OCI-LY3 (cell line): ENCODE measurements at regions not wholly inside any gene's neighbourhood (a gene's known extent, or its start where the extent isn't known, plus 50 kb on each side); places are given as distances from the start of the nearest gene placed in this dataset.

ENCODE experiments used
- H2AFZ ChIP-seq: fragments of 200-600, 300-600 bp; shearing (Covaris generic); 2 replicates; pipeline ENCODE4 v1.6.0; 2014; ENCODE audit warnings: antibody characterized with exemption, low read depth, low read length
- H3K27ac ChIP-seq: fragments of 200-600, 300-600 bp; sonication (generic); 2 replicates; pipeline ENCODE4 v1.5.1; 2014; ENCODE audit warnings: mild to moderate bottlenecking, low read length, moderate library complexity, mixed read lengths
- H3K27me3 ChIP-seq: fragments of 200-600, 300-600 bp; sonication (generic); 2 replicates; pipeline ENCODE4 v1.6.1; 2014; ENCODE audit warnings: low read depth, low read length, mixed read lengths
- H3K36me3 ChIP-seq: fragments of 200-600, 300-600 bp; sonication (generic); replicated peaks from 2 replicates; pipeline ENCODE3; 2014; ENCODE audit warnings: low read depth, low read length, mixed read lengths
- H3K4me1 ChIP-seq: fragments of 300-600, 200-600 bp; sonication (generic); 2 replicates; pipeline ENCODE4 v1.6.1; 2014; ENCODE audit warnings: low read length, mixed read lengths
- H3K4me2 ChIP-seq: fragments of 200-600, 300-600 bp; sonication (generic); 2 replicates; pipeline ENCODE4 v1.6.1; 2014; ENCODE audit warnings: low read length, mixed read lengths
- H3K4me3 ChIP-seq: fragments of 300-600, 200-600 bp; sonication (generic); 2 replicates; pipeline ENCODE4 v1.5.1; 2014; ENCODE audit warnings: antibody characterized with exemption, mild to moderate bottlenecking, low read length, moderate library complexity
- H3K79me2 ChIP-seq: fragments of 300-600, 200-600 bp; shearing (Covaris generic); 2 replicates; pipeline ENCODE4 v1.6.1; 2014; ENCODE audit warnings: mild to moderate bottlenecking, low read length, mixed read lengths
- H3K9ac ChIP-seq: fragments of 300-600, 200-600 bp; shearing (Covaris generic); 2 replicates; pipeline ENCODE4 v1.6.0; 2014; ENCODE audit warnings: mild to moderate bottlenecking, low read length, moderate library complexity
- H3K9me3 ChIP-seq: fragments of 200-600, 300-600 bp; shearing (Covaris generic); 2 replicates; pipeline ENCODE4 v1.6.1; 2014; ENCODE audit warnings: low read length, mixed read lengths; ENCODE audit not compliant: insufficient read depth
- H4K20me1 ChIP-seq: fragments of 200-600, 300-600 bp; sonication (generic); 2 replicates; pipeline ENCODE4 v1.6.1; 2016; ENCODE audit warnings: low read length, mixed read lengths; ENCODE audit not compliant: insufficient read depth
- EZH2phosphoT487 ChIP-seq: fragments of 200-600 bp; shearing (Covaris generic); IDR thresholded peaks from 2 replicates; pipeline ENCODE4 v1.6.1; 2018; ENCODE audit warnings: antibody characterized with exemption, mixed run types, low read depth
- TF ChIP-seq, protein P1 (sequence below): fragments of 200-600, 300-600 bp; sonication (generic); IDR thresholded peaks from 2 replicates; pipeline ENCODE4 v1.5.1; 2014; ENCODE audit warnings: antibody characterized with exemption, low read length, low read depth

DNA sequence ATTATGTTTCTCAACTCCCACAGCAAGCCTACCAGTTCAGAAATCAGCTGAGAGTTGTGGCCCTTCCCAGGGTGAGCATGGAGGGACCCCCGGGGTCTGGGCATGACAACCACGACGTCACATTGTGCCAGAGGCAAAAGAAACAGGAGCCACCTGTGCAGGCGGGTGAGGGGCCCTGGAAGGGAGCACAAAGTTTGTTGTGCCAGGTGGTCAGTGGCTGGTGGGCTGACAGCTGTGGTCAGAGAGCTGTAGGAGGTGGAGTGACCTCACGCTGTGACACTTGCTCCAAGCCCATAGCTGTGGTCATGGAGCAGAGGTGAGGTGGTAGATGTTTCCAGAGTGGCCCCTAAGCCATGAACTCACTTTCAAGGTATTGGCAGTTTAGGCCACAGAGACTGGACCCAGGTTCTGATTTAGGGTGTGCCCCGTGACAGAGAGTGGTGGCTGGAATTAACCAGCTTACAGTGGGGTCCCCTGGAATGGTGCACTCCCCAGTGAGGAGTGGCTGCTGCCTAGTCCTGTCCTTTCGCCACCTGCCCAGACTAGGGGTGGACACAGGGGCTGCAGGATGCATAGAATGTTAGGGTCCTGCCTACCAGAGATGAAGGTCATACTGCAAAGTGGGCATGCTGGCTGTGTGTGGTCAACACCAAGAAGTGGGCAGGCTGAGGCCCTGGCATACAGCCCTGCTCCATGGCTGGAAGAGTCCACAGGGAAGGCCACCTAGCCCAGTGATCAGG lies 136.4 kb downstream of the GLI2 start:
- Histone ChIP-seq H2AFZ (no peak overlapping the region), H3K36me3 (no peaks in the 10 kb centered on the region), H3K27ac (no peak overlapping the region), H3K27me3 (peaks cover 35% of the 10 kb centered on the region), H3K79me2 (no peaks in the 10 kb centered on the region), H3K4me3 (no peak overlapping the region), H3K4me1 (no peaks in the 10 kb centered on the region), H4K20me1 (no peaks in the 10 kb centered on the region), H3K9me3 (no peaks in the 10 kb centered on the region), H3K9ac (no peak overlapping the region), H3K4me2 (no peak overlapping the region)
- no peak for TF ChIP-seq EZH2phosphoT487
- TF ChIP-seq, protein P1, sequence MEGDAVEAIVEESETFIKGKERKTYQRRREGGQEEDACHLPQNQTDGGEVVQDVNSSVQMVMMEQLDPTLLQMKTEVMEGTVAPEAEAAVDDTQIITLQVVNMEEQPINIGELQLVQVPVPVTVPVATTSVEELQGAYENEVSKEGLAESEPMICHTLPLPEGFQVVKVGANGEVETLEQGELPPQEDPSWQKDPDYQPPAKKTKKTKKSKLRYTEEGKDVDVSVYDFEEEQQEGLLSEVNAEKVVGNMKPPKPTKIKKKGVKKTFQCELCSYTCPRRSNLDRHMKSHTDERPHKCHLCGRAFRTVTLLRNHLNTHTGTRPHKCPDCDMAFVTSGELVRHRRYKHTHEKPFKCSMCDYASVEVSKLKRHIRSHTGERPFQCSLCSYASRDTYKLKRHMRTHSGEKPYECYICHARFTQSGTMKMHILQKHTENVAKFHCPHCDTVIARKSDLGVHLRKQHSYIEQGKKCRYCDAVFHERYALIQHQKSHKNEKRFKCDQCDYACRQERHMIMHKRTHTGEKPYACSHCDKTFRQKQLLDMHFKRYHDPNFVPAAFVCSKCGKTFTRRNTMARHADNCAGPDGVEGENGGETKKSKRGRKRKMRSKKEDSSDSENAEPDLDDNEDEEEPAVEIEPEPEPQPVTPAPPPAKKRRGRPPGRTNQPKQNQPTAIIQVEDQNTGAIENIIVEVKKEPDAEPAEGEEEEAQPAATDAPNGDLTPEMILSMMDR, result no peak

GRCh38 chr2:120873958-120874887 lies 138.6 kb downstream of the GLI2 start:
- Histone ChIP-seq H3K4me2 (no peak overlapping the region), H3K4me3 (no peak overlapping the region), H3K9ac (no peak overlapping the region), H3K4me1 (no peaks in the 10 kb centered on the region), H3K9me3 (no peaks in the 10 kb centered on the region), H3K27ac (no peak overlapping the region), H3K27me3 (peaks cover 35% of the 10 kb centered on the region), H2AFZ (no peak overlapping the region), H3K79me2 (no peaks in the 10 kb centered on the region), H4K20me1 (no peaks in the 10 kb centered on the region), H3K36me3 (no peaks in the 10 kb centered on the region)
- TF ChIP-seq, protein P1, result no peak
- TF ChIP-seq EZH2phosphoT487, result no peak

GRCh38 chr2:120874888-120875275 lies 139.2 kb downstream of the GLI2 start:
- Histone ChIP-seq H3K79me2 (no peaks in the 10 kb centered on the region), H3K4me2 (no peak overlapping the region), H3K4me1 (no peaks in the 10 kb centered on the region), H3K27me3 (peaks cover 29% of the 10 kb centered on the region), H3K4me3 (no peak overlapping the region), H2AFZ (no peak overlapping the region), H3K36me3 (no peaks in the 10 kb centered on the region), H4K20me1 (no peaks in the 10 kb centered on the region), H3K9me3 (no peaks in the 10 kb centered on the region), H3K27ac (no peak overlapping the region), H3K9ac (no peak overlapping the region)
- TF ChIP-seq, protein P1, result no peak

DNA sequence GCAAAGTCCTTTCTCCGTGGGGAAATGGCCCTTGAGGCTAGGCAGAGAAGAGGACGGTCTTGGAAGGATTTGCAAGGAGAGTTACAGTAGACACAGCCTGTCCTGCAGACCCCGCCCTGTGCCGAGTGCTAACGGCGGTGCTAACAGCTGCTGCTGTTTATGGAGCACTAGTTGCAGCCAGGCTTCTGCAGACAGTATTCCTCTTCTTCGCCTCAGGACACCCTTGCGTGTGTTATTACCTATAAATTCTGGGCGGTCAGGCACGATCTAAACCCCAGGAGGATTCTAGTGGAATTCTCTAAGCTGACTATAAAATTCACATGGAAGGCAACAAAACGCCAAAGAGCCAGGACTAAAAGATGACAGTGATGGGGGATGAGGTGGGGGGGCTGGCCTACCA lies 139.8 kb downstream of the GLI2 start:
- H2AFZ ChIP-seq, result no peak overlapping the region
- no peak for TF ChIP-seq EZH2phosphoT487
- TF ChIP-seq, protein P1, result no peak
- no peak overlapping the region for H3K27ac ChIP-seq
- no peak overlapping the region for H3K4me3 ChIP-seq
- H3K4me1 ChIP-seq, result no peaks in the 10 kb centered on the region
- H3K27me3 ChIP-seq, result peaks cover 26% of the 10 kb centered on the region
- H3K36me3 ChIP-seq, result no peaks in the 10 kb centered on the region
- no peaks in the 10 kb centered on the region for H4K20me1 ChIP-seq
- no peak overlapping the region for H3K4me2 ChIP-seq
- H3K9me3 ChIP-seq, result no peaks in the 10 kb centered on the region
- no peak overlapping the region for H3K9ac ChIP-seq
- no peaks in the 10 kb centered on the region for H3K79me2 ChIP-seq
